ENCODE measurements at regions not wholly inside any gene's neighbourhood (a gene's known extent, or its start where the extent isn't known, plus 50 kb on each side); places are given as distances from the start of the nearest gene placed in this dataset.

DNA sequence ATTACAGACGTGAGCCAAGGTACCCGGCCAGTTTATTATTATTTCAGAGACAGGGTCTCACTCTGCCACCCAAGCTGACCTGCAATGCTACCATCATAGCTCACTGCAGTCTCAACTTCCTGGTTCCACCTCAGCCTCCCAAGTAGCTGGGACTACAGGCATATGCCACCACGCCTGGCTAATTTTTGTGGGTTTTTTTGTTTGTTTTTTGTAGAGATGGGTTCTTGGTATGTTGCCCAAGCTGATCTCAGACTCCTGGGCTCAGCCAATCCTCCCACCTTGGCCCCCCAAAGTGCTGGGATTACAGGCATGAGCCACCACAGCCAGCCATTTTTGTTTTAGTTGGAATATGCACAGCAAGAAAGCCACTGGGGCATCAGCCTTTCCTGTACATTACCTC is 115.7 kb downstream of the MRM1 start:
- TF ChIP-seq POLR2A (IDR thresholded peaks at IDR 0.05; ENCODE audit: extremely low read depth, insufficient read length): no peak
- TF ChIP-seq, protein P1, sequence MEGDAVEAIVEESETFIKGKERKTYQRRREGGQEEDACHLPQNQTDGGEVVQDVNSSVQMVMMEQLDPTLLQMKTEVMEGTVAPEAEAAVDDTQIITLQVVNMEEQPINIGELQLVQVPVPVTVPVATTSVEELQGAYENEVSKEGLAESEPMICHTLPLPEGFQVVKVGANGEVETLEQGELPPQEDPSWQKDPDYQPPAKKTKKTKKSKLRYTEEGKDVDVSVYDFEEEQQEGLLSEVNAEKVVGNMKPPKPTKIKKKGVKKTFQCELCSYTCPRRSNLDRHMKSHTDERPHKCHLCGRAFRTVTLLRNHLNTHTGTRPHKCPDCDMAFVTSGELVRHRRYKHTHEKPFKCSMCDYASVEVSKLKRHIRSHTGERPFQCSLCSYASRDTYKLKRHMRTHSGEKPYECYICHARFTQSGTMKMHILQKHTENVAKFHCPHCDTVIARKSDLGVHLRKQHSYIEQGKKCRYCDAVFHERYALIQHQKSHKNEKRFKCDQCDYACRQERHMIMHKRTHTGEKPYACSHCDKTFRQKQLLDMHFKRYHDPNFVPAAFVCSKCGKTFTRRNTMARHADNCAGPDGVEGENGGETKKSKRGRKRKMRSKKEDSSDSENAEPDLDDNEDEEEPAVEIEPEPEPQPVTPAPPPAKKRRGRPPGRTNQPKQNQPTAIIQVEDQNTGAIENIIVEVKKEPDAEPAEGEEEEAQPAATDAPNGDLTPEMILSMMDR (IDR thresholded peaks at IDR 0.05; ENCODE audit: low read depth, low read length): no peak
- TF ChIP-seq, protein P2, sequence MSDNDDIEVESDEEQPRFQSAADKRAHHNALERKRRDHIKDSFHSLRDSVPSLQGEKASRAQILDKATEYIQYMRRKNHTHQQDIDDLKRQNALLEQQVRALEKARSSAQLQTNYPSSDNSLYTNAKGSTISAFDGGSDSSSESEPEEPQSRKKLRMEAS (IDR thresholded peaks at IDR 0.05; ENCODE audit: low read depth, low read length): no peak
- no peak for TF ChIP-seq MYC (IDR thresholded peaks at IDR 0.05; ENCODE audit: low read depth, low read length)

All from NB4 (cell line).